IMR-90 (cell line): ENCODE measurements at regions not wholly inside any gene's neighbourhood (a gene's known extent, or its start where the extent isn't known, plus 50 kb on each side); places are given as distances from the start of the nearest gene placed in this dataset.

ENCODE experiments used
- ATAC-seq: fragments of 200-7000 bp; cut with Tn5 transposase; 2 replicates; pipeline ENCODE4 v1.9.1; 2020; ENCODE audit warnings: low read depth, mild to moderate bottlenecking, moderate library complexity
- BruUV-seq: library from RNA; stranded (reverse); fragments of 400-500 nt; replicated peaks from 2 replicates; lab custom pipeline; 2021; lab: Mats Ljungman, UMichigan
- CTCF ChIA-PET: fragments of 300-600 bp; formaldehyde crosslinking; extraction: SDS; loops from one replicate; lab custom pipeline; 2021; ENCODE audit warnings: antibody characterized with exemption; lab: Yijun Ruan, JAX
- POLR2A ChIA-PET: fragments of 300-600 bp; sonication (Branson Sonifier 250); formaldehyde crosslinking; loops from one replicate; lab custom pipeline; 2022; ENCODE audit warnings: antibody characterized with exemption; ENCODE audit not compliant: unreplicated experiment; lab: Charles Lee
- DNase-seq: peaks from one replicate; pipeline ENCODE4 v3.0.0; 2013
- H2AFZ ChIP-seq: replicated peaks from 2 replicates; pipeline ENCODE3; 2013; ENCODE audit warnings: low read length, mild to moderate bottlenecking; ENCODE audit not compliant: poor library complexity
- H2AK5ac ChIP-seq: 2 replicates; pipeline ENCODE4 v1.6.1; 2013; ENCODE audit warnings: low read depth, low read length, inconsistent platforms
- H2AK9ac ChIP-seq: replicated peaks from 2 replicates; pipeline ENCODE3; 2013; ENCODE audit warnings: mild to moderate bottlenecking, low read depth, low read length, moderate library complexity; ENCODE audit not compliant: poor library complexity
- H2BK120ac ChIP-seq: 2 replicates; pipeline ENCODE4 v1.6.1; 2013; ENCODE audit warnings: low read depth, low read length, inconsistent platforms
- H2BK15ac ChIP-seq: 3 replicates; pipeline ENCODE4 v1.6.1; 2013; ENCODE audit warnings: low read depth, low read length, inconsistent platforms
- H2BK20ac ChIP-seq: 2 replicates; pipeline ENCODE4 v1.6.1; 2013; ENCODE audit warnings: low read depth, mild to moderate bottlenecking, inconsistent platforms, low read length, moderate library complexity
- H2BK5ac ChIP-seq: 2 replicates; pipeline ENCODE4 v1.6.1; 2013; ENCODE audit warnings: mild to moderate bottlenecking, low read depth, low read length, inconsistent platforms; ENCODE audit not compliant: poor library complexity, severe bottlenecking
- H3K14ac ChIP-seq: replicated peaks from 2 replicates; pipeline ENCODE4 v1.6.1; 2013; ENCODE audit warnings: low read depth, low read length, inconsistent platforms
- H3K18ac ChIP-seq: 2 replicates; pipeline ENCODE4 v1.6.1; 2013; ENCODE audit warnings: low read depth, low read length, control low read depth
- H3K23ac ChIP-seq: 2 replicates; pipeline ENCODE4 v1.6.1; 2013; ENCODE audit warnings: low read depth, low read length, inconsistent platforms
- H3K27ac ChIP-seq: 2 replicates; pipeline ENCODE4 v1.5.1; 2013; ENCODE audit warnings: mild to moderate bottlenecking, control low read depth, low read length; ENCODE audit not compliant: insufficient read depth
- H3K27me3 ChIP-seq: 2 replicates; pipeline ENCODE4 v1.6.1; 2013; ENCODE audit warnings: low read length; ENCODE audit not compliant: control insufficient read depth, insufficient read depth
- H3K36me3 ChIP-seq: 2 replicates; pipeline ENCODE4 v1.6.1; 2013; ENCODE audit warnings: low read length, mixed read lengths; ENCODE audit not compliant: control insufficient read depth, insufficient read depth
- H3K4ac ChIP-seq: 2 replicates; pipeline ENCODE4 v1.6.1; 2013; ENCODE audit warnings: low read depth, low read length, inconsistent platforms
- H3K4me1 ChIP-seq: 2 replicates; pipeline ENCODE4 v1.6.1; 2013; ENCODE audit warnings: low read length, mixed read lengths; ENCODE audit not compliant: control insufficient read depth, insufficient read depth
- H3K4me2 ChIP-seq: 2 replicates; pipeline ENCODE4 v1.6.1; 2013; ENCODE audit warnings: low read depth, mild to moderate bottlenecking, control low read depth, low read length, moderate library complexity
- H3K4me3 ChIP-seq: 2 replicates; pipeline ENCODE4 v1.5.1; 2013; ENCODE audit warnings: low read depth, mild to moderate bottlenecking, control low read depth, low read length, moderate library complexity; ENCODE audit not compliant: insufficient read depth
- H3K56ac ChIP-seq: 2 replicates; pipeline ENCODE4 v1.6.1; 2013; ENCODE audit warnings: low read length, inconsistent platforms; ENCODE audit not compliant: insufficient read depth; ENCODE audit errors: extremely low read depth
- H3K79me1 ChIP-seq, 2 experiments: 2 replicates each; pipeline ENCODE4 v1.6.1; 2013; ENCODE audit warnings: low read length in 2 of 2, inconsistent platforms in 1 of 2, low read depth in 1 of 2
- H3K9ac ChIP-seq: 2 replicates; pipeline ENCODE4 v1.6.1; 2013; ENCODE audit warnings: low read depth, low read length, control low read depth
- H3K9me1 ChIP-seq: 2 replicates; pipeline ENCODE4 v1.6.1; 2013; ENCODE audit warnings: low read length, inconsistent platforms; ENCODE audit not compliant: insufficient read depth
- H3K9me3 ChIP-seq: 2 replicates; pipeline ENCODE4 v1.6.1; 2013; ENCODE audit warnings: low read length; ENCODE audit not compliant: control insufficient read depth, insufficient read depth
- H4K20me1 ChIP-seq: 2 replicates; pipeline ENCODE4 v1.6.1; 2013; ENCODE audit warnings: low read length, inconsistent platforms; ENCODE audit not compliant: insufficient read depth
- H4K5ac ChIP-seq: 2 replicates; pipeline ENCODE4 v1.6.1; 2013; ENCODE audit warnings: mild to moderate bottlenecking, low read depth, low read length, control low read depth
- H4K8ac ChIP-seq, 2 experiments: 2 replicates each; pipeline ENCODE4 v1.6.1; 2013; ENCODE audit warnings: low read depth in 2 of 2, low read length in 2 of 2, control low read depth in 1 of 2, inconsistent platforms in 1 of 2
- H4K91ac ChIP-seq: 2 replicates; pipeline ENCODE4 v1.6.1; 2013; ENCODE audit warnings: low read depth, low read length, inconsistent platforms; ENCODE audit not compliant: insufficient read depth
- BHLHE40 ChIP-seq: fragments of 150-350 bp; IDR thresholded peaks from 2 replicates; pipeline ENCODE4 v1.6.1; 2016; ENCODE audit warnings: mild to moderate bottlenecking, low read depth, low read length
- CHD1 ChIP-seq: IDR thresholded peaks from 2 replicates; pipeline ENCODE4 v1.6.1; 2012; ENCODE audit warnings: low read depth, low read length, improper control_type of control experiment
- FOS ChIP-seq: fragments of 150-350 bp; IDR thresholded peaks from 2 replicates; pipeline ENCODE4 v1.6.1; 2016; ENCODE audit warnings: low read depth, low read length
- MAFK ChIP-seq: IDR thresholded peaks from 2 replicates; pipeline ENCODE4 v1.6.1; 2012; ENCODE audit warnings: low read depth, low read length, improper control_type of control experiment
- MAZ ChIP-seq: IDR thresholded peaks from 2 replicates; pipeline ENCODE4 v1.6.1; 2012; ENCODE audit warnings: low read depth, mild to moderate bottlenecking, low read length, improper control_type of control experiment, moderate library complexity, borderline replicate concordance
- MXI1 ChIP-seq: IDR thresholded peaks from 2 replicates; pipeline ENCODE4 v1.6.1; 2012; ENCODE audit warnings: low read depth, mild to moderate bottlenecking, low read length, moderate library complexity, borderline replicate concordance
- NFE2L2 ChIP-seq: fragments of 150-350 bp; IDR thresholded peaks from 2 replicates; pipeline ENCODE4 v1.6.1; 2016; ENCODE audit warnings: low read depth, mild to moderate bottlenecking, low read length
- POLR2A ChIP-seq: IDR thresholded peaks from 2 replicates; pipeline ENCODE4 v1.6.1; 2012; ENCODE audit warnings: mild to moderate bottlenecking, low read depth, low read length
- RFX5 ChIP-seq: IDR thresholded peaks from 2 replicates; pipeline ENCODE4 v1.8.0; 2012; ENCODE audit warnings: low read depth, mild to moderate bottlenecking, low read length, moderate library complexity
- SMC3 ChIP-seq: fragments of 150-350 bp; IDR thresholded peaks from 2 replicates; pipeline ENCODE4 v1.6.1; 2016; ENCODE audit warnings: low read depth, mild to moderate bottlenecking, antibody characterized with exemption, low read length, moderate library complexity
- whole genome bisulfite sequencing, 2 experiments: methylation state at CpG; one replicate each; pipeline versions ENCODE4 v1.1.5 to v1.1.7; 2013; ENCODE audit warnings: missing lambda C conversion rate in 2 of 2; ENCODE audit not compliant: insufficient read length in 1 of 2; ENCODE audit errors: extremely low coverage in 2 of 2; 5-methylcytosine and 5-hydroxymethylcytosine counted together
- dilution Hi-C: fragments of 300-500 bp; cut with HindIII; formaldehyde crosslinking; loops from one replicate; pipeline ENCODE4 v1.14.3; 2018; ENCODE audit warnings: low sequenced_read_pairs; ENCODE audit not compliant: unreplicated experiment
- in situ Hi-C: fragments of 300-500 bp; cut with MboI; formaldehyde crosslinking; loops from 3 replicates; pipeline ENCODE4 v1.14.3; 2019; ENCODE audit warnings: low sequenced_read_pairs, inconsistent platforms, mixed read lengths
- intact Hi-C: fragments of 100-400 bp; cut with micrococcal nuclease; formaldehyde crosslinking; loops from 2 replicates; pipeline ENCODE4 v1.10.0; 2022
- TF ChIP-seq, protein P1 (sequence below): fragments of 150-350 bp; IDR thresholded peaks from 2 replicates; pipeline ENCODE4 v1.6.1; 2017; ENCODE audit warnings: mild to moderate bottlenecking, antibody characterized with exemption, low read length, low read depth
- TF ChIP-seq, protein P2 (sequence below): fragments of 150-350 bp; IDR thresholded peaks from 2 replicates; pipeline ENCODE4 v1.6.1; 2016; ENCODE audit warnings: low read depth, mild to moderate bottlenecking, low read length, moderate library complexity, borderline replicate concordance
- TF ChIP-seq, protein P3 (sequence below): conservative IDR thresholded peaks from 2 replicates; pipeline ENCODE4 v1.5.1; 2012; ENCODE audit warnings: mild to moderate bottlenecking, low read depth, low read length, improper control_type of control experiment

DNA sequence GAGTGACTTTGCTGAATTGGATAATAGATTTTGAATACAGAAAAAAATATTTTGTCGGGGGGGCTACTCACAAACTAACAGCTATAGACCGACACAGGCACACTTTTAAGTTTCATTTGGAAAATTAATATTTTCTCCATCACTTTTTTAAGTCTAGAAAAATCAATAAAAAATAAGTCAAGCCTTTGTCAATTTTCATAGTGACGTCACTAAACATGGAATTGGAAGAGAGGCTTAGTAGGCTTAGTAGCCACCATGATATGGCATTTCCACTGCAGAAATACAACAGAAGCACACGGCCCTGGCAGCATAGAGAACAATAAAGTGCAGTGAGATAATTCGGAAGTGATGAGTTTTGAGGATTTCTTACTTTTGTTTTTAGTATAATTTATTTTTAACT is 357.2 kb downstream of the RPS24 start:
- no peak overlapping the region for H4K8ac ChIP-seq
- no peak overlapping the region for H4K5ac ChIP-seq
- no peak overlapping the region for H3K23ac ChIP-seq
- H3K4ac ChIP-seq = no peak overlapping the region
- no peak overlapping the region for H3K4me3 ChIP-seq
- H3K9me3 ChIP-seq = no peaks in the 10 kb centered on the region
- ChIA-PET POLR2A (no interaction called here), CTCF (no interaction called here)
- H3K9ac ChIP-seq = no peak overlapping the region
- no peak overlapping the region for H3K56ac ChIP-seq
- in situ Hi-C loops (no loop called here), dilution Hi-C loops (no loop called here), intact Hi-C loops (no loop called here)
- H2BK15ac ChIP-seq = no peak overlapping the region
- WGBS, 2 experiments = no CpG with 5 or more reads among the region's 5 CpGs
- DNase-seq (no peak), ATAC-seq (no peak)
- no peak overlapping the region for H4K91ac ChIP-seq
- H3K36me3 ChIP-seq = no peaks in the 10 kb centered on the region
- BruUV-seq = no TSS peak
- no peak overlapping the region for H2BK20ac ChIP-seq
- peaks cover 45% of the 10 kb centered on the region for H3K27me3 ChIP-seq
- no peak overlapping the region for H2BK120ac ChIP-seq
- no peak overlapping the region for H3K14ac ChIP-seq
- H2BK5ac ChIP-seq = no peak overlapping the region
- no peaks in the 10 kb centered on the region for H3K4me1 ChIP-seq
- no peak overlapping the region for H2AFZ ChIP-seq
- H3K18ac ChIP-seq = no peak overlapping the region
- H2AK5ac ChIP-seq = no peak overlapping the region
- H3K4me2 ChIP-seq = no peak overlapping the region
- H3K79me1 ChIP-seq = no peaks in the 10 kb centered on the region
- no peaks in the 10 kb centered on the region for H4K20me1 ChIP-seq
- H3K27ac ChIP-seq = no peak overlapping the region
- TF ChIP-seq FOS = no peak
- TF ChIP-seq BHLHE40 = no peak
- TF ChIP-seq MAFK = no peak
- no peak for TF ChIP-seq RFX5
- TF ChIP-seq, protein P1, sequence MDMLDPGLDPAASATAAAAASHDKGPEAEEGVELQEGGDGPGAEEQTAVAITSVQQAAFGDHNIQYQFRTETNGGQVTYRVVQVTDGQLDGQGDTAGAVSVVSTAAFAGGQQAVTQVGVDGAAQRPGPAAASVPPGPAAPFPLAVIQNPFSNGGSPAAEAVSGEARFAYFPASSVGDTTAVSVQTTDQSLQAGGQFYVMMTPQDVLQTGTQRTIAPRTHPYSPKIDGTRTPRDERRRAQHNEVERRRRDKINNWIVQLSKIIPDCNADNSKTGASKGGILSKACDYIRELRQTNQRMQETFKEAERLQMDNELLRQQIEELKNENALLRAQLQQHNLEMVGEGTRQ = no peak
- TF ChIP-seq MXI1 = no peak
- TF ChIP-seq, protein P2, sequence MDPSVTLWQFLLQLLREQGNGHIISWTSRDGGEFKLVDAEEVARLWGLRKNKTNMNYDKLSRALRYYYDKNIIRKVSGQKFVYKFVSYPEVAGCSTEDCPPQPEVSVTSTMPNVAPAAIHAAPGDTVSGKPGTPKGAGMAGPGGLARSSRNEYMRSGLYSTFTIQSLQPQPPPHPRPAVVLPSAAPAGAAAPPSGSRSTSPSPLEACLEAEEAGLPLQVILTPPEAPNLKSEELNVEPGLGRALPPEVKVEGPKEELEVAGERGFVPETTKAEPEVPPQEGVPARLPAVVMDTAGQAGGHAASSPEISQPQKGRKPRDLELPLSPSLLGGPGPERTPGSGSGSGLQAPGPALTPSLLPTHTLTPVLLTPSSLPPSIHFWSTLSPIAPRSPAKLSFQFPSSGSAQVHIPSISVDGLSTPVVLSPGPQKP = no peak
- TF ChIP-seq POLR2A = no peak
- no peak for TF ChIP-seq SMC3
- TF ChIP-seq, protein P3, sequence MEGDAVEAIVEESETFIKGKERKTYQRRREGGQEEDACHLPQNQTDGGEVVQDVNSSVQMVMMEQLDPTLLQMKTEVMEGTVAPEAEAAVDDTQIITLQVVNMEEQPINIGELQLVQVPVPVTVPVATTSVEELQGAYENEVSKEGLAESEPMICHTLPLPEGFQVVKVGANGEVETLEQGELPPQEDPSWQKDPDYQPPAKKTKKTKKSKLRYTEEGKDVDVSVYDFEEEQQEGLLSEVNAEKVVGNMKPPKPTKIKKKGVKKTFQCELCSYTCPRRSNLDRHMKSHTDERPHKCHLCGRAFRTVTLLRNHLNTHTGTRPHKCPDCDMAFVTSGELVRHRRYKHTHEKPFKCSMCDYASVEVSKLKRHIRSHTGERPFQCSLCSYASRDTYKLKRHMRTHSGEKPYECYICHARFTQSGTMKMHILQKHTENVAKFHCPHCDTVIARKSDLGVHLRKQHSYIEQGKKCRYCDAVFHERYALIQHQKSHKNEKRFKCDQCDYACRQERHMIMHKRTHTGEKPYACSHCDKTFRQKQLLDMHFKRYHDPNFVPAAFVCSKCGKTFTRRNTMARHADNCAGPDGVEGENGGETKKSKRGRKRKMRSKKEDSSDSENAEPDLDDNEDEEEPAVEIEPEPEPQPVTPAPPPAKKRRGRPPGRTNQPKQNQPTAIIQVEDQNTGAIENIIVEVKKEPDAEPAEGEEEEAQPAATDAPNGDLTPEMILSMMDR = no peak
- no peak for TF ChIP-seq NFE2L2
- no peak for TF ChIP-seq CHD1
- TF ChIP-seq MAZ = no peak
- H3K9me1 ChIP-seq = no peaks in the 10 kb centered on the region
- no peak overlapping the region for H2AK9ac ChIP-seq
